ENCODE measurements at regions not wholly inside any gene's neighbourhood (a gene's known extent, or its start where the extent isn't known, plus 50 kb on each side); places are given as distances from the start of the nearest gene placed in this dataset.

DNA sequence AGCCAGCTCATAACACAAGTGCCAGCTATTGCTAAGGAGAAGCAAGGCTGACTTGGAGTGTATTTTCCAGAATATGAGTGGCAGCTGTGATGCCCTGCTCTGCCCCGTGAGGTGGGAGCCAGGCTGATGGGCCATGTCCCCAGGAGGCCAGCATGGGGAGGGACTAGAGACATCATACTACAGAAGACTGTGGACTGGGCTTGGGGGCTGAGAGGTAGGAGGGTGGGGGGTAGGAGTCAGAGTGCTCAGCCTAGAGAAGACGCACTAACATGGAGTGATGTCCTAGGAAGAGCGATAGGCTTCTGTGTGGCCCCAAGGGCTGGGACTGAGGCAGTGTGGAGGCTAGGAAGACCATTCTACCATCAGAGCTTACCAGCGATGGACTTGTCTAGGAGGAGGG lies 143.7 kb downstream of the WSCD1 start:
- no peak for DNase-seq (ENCODE audit: low spot score)

DNA sequence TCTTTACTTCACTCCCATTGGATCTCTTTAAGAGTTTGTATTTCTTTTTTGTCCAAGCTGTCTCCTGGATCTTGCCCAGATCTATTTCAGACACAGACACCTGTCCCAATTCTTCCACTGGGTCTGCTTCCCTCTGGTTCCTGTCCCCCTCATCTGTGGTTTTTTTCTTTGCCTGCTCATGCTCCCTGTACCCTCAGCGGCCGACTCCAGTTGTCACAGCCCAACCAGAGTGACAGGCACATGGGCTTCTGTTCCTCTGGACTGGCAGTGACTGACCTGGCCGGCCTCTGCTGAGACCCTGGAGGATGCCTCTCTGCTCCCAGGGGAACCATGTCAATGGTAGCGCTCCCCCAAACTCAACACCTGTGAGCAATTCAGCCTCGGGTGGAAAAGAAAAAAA lies 142.6 kb downstream of the WSCD1 start:
- DNase-seq (ENCODE audit: low spot score): no peak

DNA sequence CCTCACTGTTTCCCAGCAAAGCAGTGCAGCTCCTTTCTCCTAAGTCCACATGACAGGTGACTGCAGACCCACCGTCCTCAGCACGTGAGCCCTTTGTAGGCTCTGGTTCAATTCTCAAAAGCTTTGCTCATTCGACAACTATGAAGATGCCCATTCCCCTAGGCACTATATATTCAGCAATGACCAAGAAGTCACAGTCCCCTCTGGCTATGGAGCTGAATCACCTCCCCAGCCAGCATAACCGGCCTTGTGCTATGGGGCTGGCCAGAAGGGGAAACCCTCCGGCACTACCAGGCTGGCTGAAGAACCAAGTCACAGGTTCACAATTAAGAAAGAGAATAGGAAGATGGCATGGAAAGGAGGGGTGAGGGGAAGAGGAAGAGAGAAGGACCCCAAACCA lies 139.7 kb downstream of the WSCD1 start:
- no peak for DNase-seq (ENCODE audit: low spot score)

DNA sequence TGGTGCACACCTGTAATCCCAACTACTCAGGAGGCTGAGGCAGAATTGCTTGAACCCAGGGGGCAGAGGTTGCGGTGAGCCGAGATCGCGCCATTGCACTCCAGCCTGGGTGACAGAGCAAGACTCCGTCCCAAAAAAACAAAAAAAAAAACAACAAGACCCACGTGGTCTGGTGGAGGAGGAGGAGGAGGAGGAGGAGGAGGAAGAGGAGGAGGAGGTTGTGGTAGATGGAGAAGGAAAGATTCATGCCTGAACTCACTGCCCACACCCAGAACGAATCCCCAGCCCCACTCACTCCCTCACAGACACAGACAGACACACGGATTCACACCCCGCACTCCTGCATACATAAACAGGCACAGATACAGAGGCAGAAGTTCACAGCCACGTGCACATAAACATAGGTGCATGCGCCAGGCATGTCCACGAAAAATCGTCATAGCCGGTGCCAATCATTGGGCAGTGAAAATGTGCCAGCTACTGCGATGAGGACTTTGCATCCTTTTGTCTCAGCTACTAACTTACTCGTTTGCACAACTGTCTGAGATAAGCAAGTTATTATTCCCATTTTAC lies 138.5 kb downstream of the WSCD1 start:
- DNase-seq (ENCODE audit: low spot score): no peak

DNA sequence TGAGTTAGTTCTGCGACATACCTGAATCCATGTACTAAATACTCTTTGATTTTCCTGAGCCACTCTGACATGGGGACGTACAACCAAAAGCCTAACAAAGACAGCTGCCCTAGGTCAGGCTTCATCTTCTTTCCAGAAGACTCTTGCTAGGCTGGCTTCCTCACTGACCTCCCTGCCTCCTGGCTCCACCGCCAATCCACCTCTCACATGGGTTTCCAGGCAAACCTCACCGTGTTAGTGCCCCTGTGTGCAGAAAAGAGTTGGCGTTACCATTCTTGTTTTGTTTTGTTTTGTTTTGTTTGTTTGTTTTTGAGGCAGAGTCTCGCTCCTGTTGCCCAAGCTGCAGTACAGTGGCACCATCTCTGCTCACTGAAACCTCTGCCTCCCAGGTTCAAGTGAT lies 135.3 kb downstream of the WSCD1 start:
- no peak for DNase-seq (ENCODE audit: low spot score)

DNA sequence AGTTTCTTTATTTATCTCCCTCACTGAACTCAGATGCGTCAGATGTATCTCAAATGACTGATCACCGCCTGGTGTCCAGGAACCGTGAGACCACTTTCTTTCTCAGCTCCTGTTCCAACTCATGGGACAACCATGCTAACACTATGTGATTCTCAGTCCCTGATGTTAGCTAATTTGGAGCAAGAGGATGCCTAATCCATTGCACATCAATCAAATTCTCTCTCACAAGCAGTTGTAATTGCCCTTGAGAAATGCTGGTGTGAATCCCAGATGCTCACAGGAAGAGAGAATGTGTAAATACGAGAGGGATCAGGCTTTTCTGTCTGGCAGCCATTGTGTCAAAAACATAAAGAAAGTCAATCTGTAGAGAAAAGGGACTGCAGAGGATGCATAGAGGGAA lies 134.9 kb downstream of the WSCD1 start:
- DNase-seq (ENCODE audit: low spot score): no peak

DNA sequence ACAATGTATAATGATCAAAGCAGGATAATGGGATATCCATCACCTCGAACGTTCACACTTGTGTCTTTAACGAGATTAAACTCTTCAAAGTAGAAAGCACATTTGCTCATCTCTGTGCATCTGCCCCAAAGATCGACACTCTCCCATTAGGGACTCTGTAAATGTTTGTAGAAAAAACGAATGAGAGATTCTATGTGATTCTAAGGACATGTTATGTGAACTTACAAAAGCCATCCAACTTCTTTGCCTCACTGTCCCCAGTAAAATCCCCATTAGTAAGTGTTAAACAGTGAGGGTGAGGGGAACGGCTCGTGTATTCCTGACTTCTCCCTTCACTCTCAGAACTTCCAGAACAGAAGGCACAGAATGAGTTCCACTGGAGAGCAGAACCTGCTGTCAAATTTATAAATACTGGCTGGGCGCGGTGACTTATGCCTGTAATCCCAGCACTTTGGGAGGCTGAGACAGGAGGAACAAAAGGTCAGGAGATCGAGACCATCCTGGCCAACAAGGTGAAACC lies 134.1 kb downstream of the WSCD1 start:
- no peak for DNase-seq (ENCODE audit: low spot score)

DNA sequence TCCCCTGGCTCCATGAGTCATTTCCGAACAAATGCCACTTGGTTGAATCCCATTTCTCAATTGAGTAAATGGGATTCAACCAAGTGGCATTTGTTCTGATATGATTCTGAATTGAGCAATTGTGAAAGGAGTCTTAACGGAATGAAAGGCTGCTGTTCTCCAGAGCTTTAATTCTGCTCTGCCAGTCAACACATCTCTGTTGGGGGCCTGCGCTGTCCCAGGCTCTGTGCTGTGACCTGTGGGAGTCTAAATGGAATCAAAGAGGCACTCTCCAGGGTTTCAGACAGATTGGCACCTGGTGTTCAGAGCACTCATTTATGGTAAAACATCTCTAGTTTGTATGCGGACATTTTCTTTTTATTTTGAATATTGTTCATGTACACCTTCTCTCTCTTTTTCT lies 126.2 kb downstream of the WSCD1 start:
- no peak for DNase-seq (ENCODE audit: low spot score)

DNA sequence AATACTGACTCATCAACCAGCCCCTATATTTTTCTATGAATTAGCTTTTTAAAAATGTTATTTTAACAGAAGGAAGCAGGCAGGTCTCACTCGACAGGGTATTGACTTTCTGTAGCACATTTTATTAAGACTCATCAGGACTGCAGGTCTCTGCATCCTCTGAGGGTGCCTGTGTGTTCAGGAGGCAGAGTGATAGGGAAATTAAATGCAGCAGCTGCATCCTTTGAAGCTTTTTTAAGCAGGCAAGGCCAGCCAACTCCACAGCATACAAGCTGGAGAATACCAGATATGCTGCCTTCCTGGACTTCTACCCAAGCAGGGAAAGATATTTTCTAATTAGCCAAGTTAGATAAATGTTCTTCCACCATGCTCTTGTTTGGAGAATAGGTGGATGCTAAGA lies 124.9 kb downstream of the WSCD1 start:
- no peak for DNase-seq (ENCODE audit: low spot score)

DNA sequence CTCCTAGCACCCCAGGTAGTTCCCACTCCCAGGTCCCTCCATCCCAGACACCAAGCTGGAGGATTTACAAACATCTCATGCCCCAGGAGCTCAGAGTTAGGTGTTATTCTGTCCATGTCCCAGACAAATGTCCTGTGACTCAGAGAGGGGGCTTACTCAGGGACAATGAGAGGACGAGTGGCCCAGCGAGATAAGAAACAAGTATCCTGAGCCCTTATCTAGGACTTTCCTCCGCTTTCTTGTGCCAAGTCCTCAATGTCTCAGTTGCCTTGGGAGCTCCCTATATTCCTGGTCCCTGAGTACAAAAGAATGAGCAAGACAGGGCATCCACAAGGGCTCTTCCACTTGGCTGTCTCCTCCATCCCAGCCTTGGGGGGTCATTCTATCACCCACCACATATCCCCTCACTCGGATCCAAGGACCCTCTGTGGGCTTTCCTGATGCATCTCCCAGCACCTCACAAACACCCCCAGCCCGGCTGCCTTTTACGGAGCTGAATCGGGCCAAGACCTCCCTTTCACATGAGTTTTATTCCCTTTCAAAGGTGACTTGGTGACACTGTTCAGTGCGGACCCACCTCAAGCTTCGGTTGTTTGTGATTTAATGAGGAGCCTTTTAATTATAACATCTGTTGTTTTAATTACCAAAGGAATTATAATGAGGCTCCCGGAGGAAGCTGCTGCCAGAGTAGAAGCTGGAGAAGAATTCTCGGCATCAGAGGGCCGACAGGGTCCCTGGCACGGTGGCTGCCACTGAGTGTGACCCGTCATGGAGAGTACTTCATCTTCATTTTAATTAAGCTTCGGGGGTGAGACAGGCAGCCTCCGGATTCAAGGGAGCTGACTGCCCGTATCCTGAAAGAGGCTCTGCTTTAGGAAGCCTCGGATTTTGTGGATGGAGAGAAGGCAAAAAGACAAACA lies 121.5 kb downstream of the WSCD1 start:
- DNase-seq (ENCODE audit: low spot score): no peak

DNA sequence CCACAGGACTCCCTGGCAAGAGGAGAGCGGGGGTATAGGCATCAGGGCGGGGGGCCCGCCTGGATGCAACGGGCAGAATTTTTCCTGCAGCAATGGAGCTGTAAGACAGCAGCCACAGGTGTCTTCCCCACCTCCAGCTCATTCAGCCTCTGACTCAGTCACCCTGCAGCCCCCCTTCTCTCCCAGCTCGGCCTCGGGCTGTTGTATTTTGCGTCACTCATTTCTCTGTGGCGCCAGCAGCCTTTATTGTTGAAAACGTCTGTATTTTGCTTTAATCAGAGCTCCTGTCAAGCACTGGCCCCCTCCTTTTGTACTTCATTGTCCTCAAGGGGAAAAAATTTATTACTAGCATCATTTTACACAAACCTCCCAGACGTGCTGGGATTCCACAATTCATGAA lies 117.7 kb downstream of the WSCD1 start:
- DNase-seq (ENCODE audit: low spot score): no peak

DNA sequence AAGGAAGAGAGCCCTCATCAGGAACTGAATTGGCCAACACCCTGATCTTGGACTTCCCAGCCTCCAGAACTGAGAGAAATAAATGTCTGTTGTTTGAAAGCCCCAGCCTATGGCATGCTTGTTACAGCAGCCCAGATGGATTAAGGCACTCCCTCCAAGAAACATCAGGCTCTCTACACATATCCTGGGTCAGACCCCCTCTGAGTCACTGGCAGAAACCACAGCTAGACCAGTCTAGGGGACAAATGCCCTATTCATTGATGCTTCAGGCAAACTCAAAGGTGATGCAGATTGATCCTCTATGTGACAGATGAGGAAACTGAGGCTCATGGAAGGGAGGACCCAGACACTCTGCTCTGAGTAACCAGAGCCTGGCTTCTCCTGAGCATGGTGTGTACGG lies 116.8 kb downstream of the WSCD1 start:
- DNase-seq (ENCODE audit: low spot score): no peak

DNA sequence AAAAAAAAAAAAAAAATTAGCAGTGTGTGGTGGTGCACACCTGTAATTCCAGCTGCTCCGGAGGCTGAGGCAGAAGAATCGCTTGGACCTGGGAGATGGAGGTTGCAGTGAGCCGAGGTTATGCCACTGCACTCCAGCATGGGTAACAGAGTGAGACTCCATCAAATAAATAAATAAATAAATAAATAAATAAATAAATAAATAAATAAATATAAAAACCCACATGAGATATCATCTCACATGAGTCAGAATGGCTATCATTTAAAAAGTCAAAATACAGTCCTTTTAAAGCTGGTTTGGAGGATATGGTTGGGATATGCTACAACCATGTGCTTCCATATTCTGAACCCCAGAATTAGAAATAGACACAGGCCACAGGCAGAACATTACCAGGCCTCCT lies 114.3 kb downstream of the WSCD1 start:
- no peak for DNase-seq (ENCODE audit: low spot score)

DNA sequence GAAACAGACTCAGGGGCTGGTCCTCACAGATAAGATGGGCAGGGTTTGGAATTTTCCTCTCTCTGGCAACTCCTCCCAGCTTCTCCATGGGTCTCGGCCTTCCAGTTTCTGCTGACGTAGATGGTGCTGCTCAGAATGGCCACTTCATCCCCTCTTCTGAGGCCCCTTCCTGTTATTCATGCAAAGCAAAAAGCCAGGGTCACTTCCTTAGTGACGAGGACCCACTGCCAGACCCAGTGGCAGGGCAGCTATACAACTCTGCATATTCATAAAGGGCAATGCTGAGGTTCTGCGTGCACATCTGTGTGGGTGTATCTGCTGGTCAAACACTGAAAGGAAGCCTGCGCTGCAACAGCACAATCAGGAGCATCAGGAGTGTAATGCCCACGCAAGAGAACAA lies 108.8 kb downstream of the WSCD1 start:
- no peak for DNase-seq (ENCODE audit: low spot score)

DNA sequence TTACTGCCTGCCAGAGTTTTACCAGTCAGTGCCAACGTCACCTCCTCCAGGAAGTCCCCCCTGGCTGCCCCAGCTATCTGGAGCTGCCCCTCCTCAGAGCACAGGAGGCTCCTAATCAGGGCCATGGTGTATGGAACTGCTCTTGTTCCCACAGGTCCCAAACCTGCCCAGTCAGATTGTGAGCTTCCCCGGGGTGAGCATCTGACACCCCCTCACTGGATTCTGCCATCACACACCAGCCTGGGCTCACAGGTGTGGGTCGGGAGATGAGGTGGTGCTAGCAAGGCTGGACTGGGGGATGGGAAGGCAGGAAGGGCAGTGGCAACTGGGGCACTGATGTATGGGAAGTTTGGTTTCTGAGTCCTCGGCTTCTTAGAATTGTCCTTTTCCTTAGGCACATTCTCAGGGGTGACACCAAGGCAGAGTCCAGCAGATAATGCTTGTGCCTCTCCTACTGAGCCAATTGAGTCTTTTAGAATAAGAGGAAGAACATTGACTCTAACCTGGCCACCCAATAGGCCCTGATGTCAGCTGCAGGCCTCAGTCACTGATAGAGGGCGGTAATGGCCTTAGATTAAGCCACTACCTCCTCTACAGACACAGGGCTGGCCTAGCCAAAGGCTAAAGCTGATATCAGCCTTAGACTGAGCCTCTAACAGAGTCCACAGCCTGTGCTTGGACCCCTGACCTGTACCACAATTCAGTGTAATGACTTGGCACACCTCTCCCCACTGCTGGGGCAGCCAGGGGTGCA lies 107.9 kb downstream of the WSCD1 start:
- DNase-seq (ENCODE audit: low spot score): no peak
